Inflammatory macrophage (primary cell): ENCODE measurements at regions not wholly inside any gene's neighbourhood (a gene's known extent, or its start where the extent isn't known, plus 50 kb on each side); places are given as distances from the start of the nearest gene placed in this dataset.
"Not testable (repeated sequence)": the region's sequence is repeated elsewhere in the genome, so short reads cannot be mapped to it uniquely, and the experiment has no call there.

Experiments used
- DNase-seq, 2 donors: peaks; one replicate each; pipeline ENCODE4 v3.0.0-alpha.2; 2020 to 2022

- DNase-seq: no peak
These were observed 127.4 kb upstream of the ADRA1B start for GRCh38 chr5:159788835-159789331.

- DNase-seq: no peak
These were observed 124.1 kb upstream of the ADRA1B start for GRCh38 chr5:159792180-159792579.

GRCh38 chr5:159797261-159797970 is 118.9 kb upstream of the ADRA1B start:
- peak; percentile 20 to 23 for DNase-seq

- no peak for DNase-seq
These were observed 116.6 kb upstream of the ADRA1B start for GRCh38 chr5:159799701-159800100.

- DNase-seq: peak in 1 of 2 donors; percentile 10
These were observed 116.0 kb upstream of the ADRA1B start for GRCh38 chr5:159800131-159800840.

GRCh38 chr5:159801303-159801702 is 115.0 kb upstream of the ADRA1B start:
- DNase-seq: no peak

- DNase-seq: peak; percentile 11 to 62
These were observed 113.6 kb upstream of the ADRA1B start for GRCh38 chr5:159802661-159803060.

- DNase-seq: peak in 1 of 2 donors; percentile 30
These were observed 112.2 kb upstream of the ADRA1B start for GRCh38 chr5:159804121-159804520.

GRCh38 chr5:159805021-159805420 is 111.3 kb upstream of the ADRA1B start:
- DNase-seq: peak; percentile 91 to 92

GRCh38 chr5:159807135-159807534 is 109.1 kb upstream of the ADRA1B start:
- DNase-seq: not testable (repeated sequence)

- no peak for DNase-seq
These were observed 108.7 kb upstream of the ADRA1B start for GRCh38 chr5:159807586-159807985.

- DNase-seq: no peak
These were observed 104.6 kb upstream of the ADRA1B start for GRCh38 chr5:159811712-159812111.

GRCh38 chr5:159812759-159813158 is 103.5 kb upstream of the ADRA1B start:
- not testable (repeated sequence) for DNase-seq

GRCh38 chr5:159814222-159814621 is 102.1 kb upstream of the ADRA1B start:
- no peak for DNase-seq

GRCh38 chr5:159814805-159815585 is 101.3 kb upstream of the ADRA1B start:
- no peak for DNase-seq

GRCh38 chr5:159817262-159818029 is 98.8 kb upstream of the ADRA1B start:
- no peak for DNase-seq

GRCh38 chr5:159819591-159820411 is 96.5 kb upstream of the ADRA1B start:
- peak in 1 of 2 donors; percentile 36 for DNase-seq

GRCh38 chr5:159820692-159821091 is 95.6 kb upstream of the ADRA1B start:
- DNase-seq: no peak

GRCh38 chr5:159821461-159821940 is 94.8 kb upstream of the ADRA1B start:
- no peak for DNase-seq

- no peak for DNase-seq
These were observed 91.8 kb upstream of the ADRA1B start for GRCh38 chr5:159824188-159825161.
